ENCODE measurements at regions not wholly inside any gene's neighbourhood (a gene's known extent, or its start where the extent isn't known, plus 50 kb on each side); places are given as distances from the start of the nearest gene placed in this dataset.

DNA sequence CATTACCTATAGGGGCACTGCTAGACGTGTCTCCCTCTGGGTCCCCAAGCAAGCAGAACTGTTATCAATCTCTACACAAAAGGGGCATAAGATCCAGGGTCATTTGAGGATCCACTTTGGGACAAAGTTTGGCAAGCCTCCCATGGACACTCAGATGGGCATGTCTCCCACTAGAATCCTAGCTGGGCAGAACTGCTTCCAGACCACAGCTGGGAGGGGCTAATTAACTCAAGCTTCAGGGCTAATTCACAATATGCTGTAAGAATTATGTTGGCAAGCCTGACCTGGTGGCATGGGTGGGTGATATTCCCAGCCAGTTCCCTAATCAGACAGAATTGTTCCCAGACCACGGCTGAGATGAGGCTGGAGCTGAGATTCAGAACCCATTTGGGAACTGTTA, 738.4 kb upstream of the FZD8 start:
- no peak for TF ChIP-seq YY1 (IDR thresholded peaks at IDR 0.05; ENCODE audit: insufficient read depth, insufficient read length)
- no peak for TF ChIP-seq ZNF274 (IDR thresholded peaks at IDR 0.05; ENCODE audit: low read depth, low read length)
- no peak for TF ChIP-seq SUZ12 (IDR thresholded peaks at IDR 0.05; ENCODE audit: extremely low read depth, insufficient read depth, insufficient read length)

Data from NT2/D1 (cell line).